ENCODE measurements at regions not wholly inside any gene's neighbourhood (a gene's known extent, or its start where the extent isn't known, plus 50 kb on each side); places are given as distances from the start of the nearest gene placed in this dataset.
"Not testable (repeated sequence)": the region's sequence is repeated elsewhere in the genome, so short reads cannot be mapped to it uniquely, and the experiment has no call there.

- Histone ChIP-seq H4K20me1 (ENCODE audit: insufficient read depth) (no peaks in the 10 kb centered on the region), H3K27ac (ENCODE audit: low read depth in 2 of 2, low read length in 1 of 2) (no peak overlapping the region), H3K4me3 (ENCODE audit: low read depth in 2 of 2, low read length in 1 of 2) (no peak overlapping the region), H3K9me2 (no peaks in the 10 kb centered on the region), H3K36me3 (replicated peaks in 1 of 2; ENCODE audit: control insufficient read depth in 1 of 2, insufficient read depth in 2 of 2, low read length in 1 of 2) (no peaks in the 10 kb centered on the region), H3K79me2 (ENCODE audit: insufficient read depth) (no peaks in the 10 kb centered on the region), H3K4me2 (no peak overlapping the region), H3K27me3 (ENCODE audit: insufficient read depth) (peaks cover 4% of the 10 kb centered on the region; the same call in 1 of the 2 replicates), H3K9me3 (no peaks in the 10 kb centered on the region), H3K4me1 (ENCODE audit: control insufficient read depth in 1 of 2, insufficient read depth in 2 of 2, low read depth in 1 of 2, low read length in 1 of 2) (no peaks in the 10 kb centered on the region), H3F3A (replicated peaks; ENCODE audit: insufficient read depth) (no peaks in the 10 kb centered on the region), H3K9ac (no peak overlapping the region), H2AFZ (ENCODE audit: low read depth) (no peak overlapping the region)
- TF ChIP-seq CTCF (IDR thresholded peaks at IDR 0.05) (peak; percentile 81), SIN3A (IDR thresholded peaks at IDR 0.05; ENCODE audit: borderline replicate concordance, low read depth, low read length) (no peak), NFIC (IDR thresholded peaks at IDR 0.05; ENCODE audit: borderline replicate concordance) (no peak), USF2 (IDR thresholded peaks at IDR 0.05; ENCODE audit: borderline replicate concordance, low read depth, low read length) (no peak), SMC3 (IDR thresholded peaks at IDR 0.05; ENCODE audit: low read depth, low read length) (peak; percentile 48), RAD21 (IDR thresholded peaks at IDR 0.05; ENCODE audit: low read length) (peak; percentile 58), MAX (IDR thresholded peaks at IDR 0.05; ENCODE audit: low read depth) (no peak)
- CTCF ChIA-PET, result interaction anchor here (0.6 to 2.2 kb wide), 13 partner anchors 9 to 306 kb away, joined by 3 to 16 read pairs (median 3); no protein-coding TSS in a partner anchor
- 1% methylated on average over 5 of the region's 5 CpGs for WGBS (ENCODE audit: low lambda C conversion rate)
- DNase-seq, result peak; percentile 44
- POLR2A ChIA-PET, result no interaction called here
These were observed 176.2 kb upstream of the CXorf66 start for GRCh38 chrX:140141444-140142029.

- H2AFZ ChIP-seq (ENCODE audit: low read depth); CTCF ChIA-PET; H3K4me3 ChIP-seq (ENCODE audit: low read depth in 2 of 2, low read length in 1 of 2); H3K9me3 ChIP-seq; H3F3A ChIP-seq (replicated peaks; ENCODE audit: insufficient read depth); H3K9me2 ChIP-seq; DNase-seq; POLR2A ChIA-PET; H3K9ac ChIP-seq; H3K27me3 ChIP-seq (ENCODE audit: insufficient read depth); H3K4me2 ChIP-seq; H3K27ac ChIP-seq (ENCODE audit: low read depth in 2 of 2, low read length in 1 of 2); H3K79me2 ChIP-seq (ENCODE audit: insufficient read depth); H3K36me3 ChIP-seq (replicated peaks in 1 of 2; ENCODE audit: control insufficient read depth in 1 of 2, insufficient read depth in 2 of 2, low read length in 1 of 2); H4K20me1 ChIP-seq (ENCODE audit: insufficient read depth); H3K4me1 ChIP-seq (ENCODE audit: control insufficient read depth in 1 of 2, insufficient read depth in 2 of 2, low read depth in 1 of 2, low read length in 1 of 2): not testable (repeated sequence)
- 11% methylated on average over 9 of the region's 9 CpGs for WGBS (ENCODE audit: low lambda C conversion rate)
These were observed 173.2 kb upstream of the CXorf66 start for GRCh38 chrX:140138492-140138891.

- H3K4me1 ChIP-seq (ENCODE audit: control insufficient read depth in 1 of 2, insufficient read depth in 2 of 2, low read depth in 1 of 2, low read length in 1 of 2); H3K4me2 ChIP-seq; H3K9me2 ChIP-seq; H4K20me1 ChIP-seq (ENCODE audit: insufficient read depth); H3K79me2 ChIP-seq (ENCODE audit: insufficient read depth); H3K4me3 ChIP-seq (ENCODE audit: low read depth in 2 of 2, low read length in 1 of 2); H3K9ac ChIP-seq; H3K27ac ChIP-seq (ENCODE audit: low read depth in 2 of 2, low read length in 1 of 2); H3K27me3 ChIP-seq (ENCODE audit: insufficient read depth); H3K9me3 ChIP-seq; DNase-seq; H2AFZ ChIP-seq (ENCODE audit: low read depth); POLR2A ChIA-PET; CTCF ChIA-PET; H3F3A ChIP-seq (replicated peaks; ENCODE audit: insufficient read depth); H3K36me3 ChIP-seq (replicated peaks in 1 of 2; ENCODE audit: control insufficient read depth in 1 of 2, insufficient read depth in 2 of 2, low read length in 1 of 2): not testable (repeated sequence)
- WGBS (ENCODE audit: low lambda C conversion rate), result 0% methylated on average over 1 of the region's 3 CpGs
These were observed 172.7 kb upstream of the CXorf66 start for GRCh38 chrX:140138065-140138464.

Data from SK-N-SH (cell line).